ENCODE measurements at regions not wholly inside any gene's neighbourhood (a gene's known extent, or its start where the extent isn't known, plus 50 kb on each side); places are given as distances from the start of the nearest gene placed in this dataset.

DNA sequence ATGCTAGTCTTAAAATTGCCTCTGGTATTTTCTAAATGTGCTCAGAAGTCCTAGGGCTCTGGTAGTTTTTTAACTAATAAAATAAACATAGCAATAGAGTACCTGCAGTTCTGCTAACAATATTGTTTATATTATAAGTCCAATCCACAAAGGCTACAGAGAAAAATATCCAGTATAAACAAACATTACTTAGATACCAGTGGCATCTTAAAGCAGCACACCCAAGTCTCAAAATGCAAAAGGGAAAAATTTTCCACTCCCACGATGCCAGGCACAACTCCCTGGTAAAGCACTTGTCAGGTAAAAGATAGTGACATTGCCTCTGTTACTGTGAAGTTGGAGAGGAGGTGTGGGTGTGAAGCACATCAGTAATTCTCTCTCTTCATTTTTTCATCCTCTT, 123.3 kb downstream of the OGFRL1 start:
- Histone ChIP-seq H3K27me3 (no peaks in the 10 kb centered on the region), H3K4me3 (no peak overlapping the region), H3K4me1 (peaks cover 0 to 19% (median 7%) of the 10 kb centered on the region in 3 donors), H3K27ac (peak overlapping the region in 2 of 4 donors; percentile 57 to 66), H3K9me3 (no peaks in the 10 kb centered on the region), H3K36me3 (peaks cover 0 to 17% (median 0%) of the 10 kb centered on the region in 3 donors)
- intact Hi-C loops (cut with DNase I): no loop called here
- no peak for DNase-seq
- 55 to 67% methylated on average over 1 of the region's 1 CpG for WGBS, 2 donors
- no peak for TF ChIP-seq POLR2A (IDR thresholded peaks at IDR 0.05)
- TF ChIP-seq, protein P1, sequence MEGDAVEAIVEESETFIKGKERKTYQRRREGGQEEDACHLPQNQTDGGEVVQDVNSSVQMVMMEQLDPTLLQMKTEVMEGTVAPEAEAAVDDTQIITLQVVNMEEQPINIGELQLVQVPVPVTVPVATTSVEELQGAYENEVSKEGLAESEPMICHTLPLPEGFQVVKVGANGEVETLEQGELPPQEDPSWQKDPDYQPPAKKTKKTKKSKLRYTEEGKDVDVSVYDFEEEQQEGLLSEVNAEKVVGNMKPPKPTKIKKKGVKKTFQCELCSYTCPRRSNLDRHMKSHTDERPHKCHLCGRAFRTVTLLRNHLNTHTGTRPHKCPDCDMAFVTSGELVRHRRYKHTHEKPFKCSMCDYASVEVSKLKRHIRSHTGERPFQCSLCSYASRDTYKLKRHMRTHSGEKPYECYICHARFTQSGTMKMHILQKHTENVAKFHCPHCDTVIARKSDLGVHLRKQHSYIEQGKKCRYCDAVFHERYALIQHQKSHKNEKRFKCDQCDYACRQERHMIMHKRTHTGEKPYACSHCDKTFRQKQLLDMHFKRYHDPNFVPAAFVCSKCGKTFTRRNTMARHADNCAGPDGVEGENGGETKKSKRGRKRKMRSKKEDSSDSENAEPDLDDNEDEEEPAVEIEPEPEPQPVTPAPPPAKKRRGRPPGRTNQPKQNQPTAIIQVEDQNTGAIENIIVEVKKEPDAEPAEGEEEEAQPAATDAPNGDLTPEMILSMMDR (IDR thresholded peaks at IDR 0.05): no peak

DNA sequence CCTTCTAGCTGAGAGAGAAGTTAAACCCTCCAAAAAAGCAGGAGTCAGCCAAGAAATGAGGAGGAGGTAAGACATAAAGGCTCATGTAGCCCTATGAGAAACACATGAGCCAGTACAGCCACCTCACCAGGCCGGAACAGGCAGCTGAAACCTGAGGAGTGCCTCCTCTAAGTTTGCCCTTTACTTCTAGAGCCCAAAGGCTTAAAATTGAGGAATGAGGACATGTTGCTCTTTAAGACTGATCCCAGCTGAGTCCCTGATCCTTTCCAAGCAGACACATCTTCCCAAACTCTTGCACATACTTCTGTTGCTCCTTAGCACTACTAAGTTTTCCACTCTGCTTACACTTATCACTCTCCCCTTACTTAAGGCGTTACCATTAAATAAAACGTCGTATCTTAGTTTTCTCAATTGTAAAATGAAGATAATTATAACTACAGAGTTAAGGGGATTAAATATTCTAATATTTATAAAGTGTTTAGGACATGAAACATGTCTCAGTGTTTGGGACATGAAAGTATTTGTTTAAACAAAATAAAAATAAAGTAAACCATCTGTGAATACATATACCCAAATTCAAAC, 124.0 kb downstream of the OGFRL1 start:
- intact Hi-C loops (cut with DNase I): no loop called here
- peaks cover 0 to 17% (median 0%) of the 10 kb centered on the region in 3 donors for H3K36me3 ChIP-seq
- no peak for DNase-seq

DNA sequence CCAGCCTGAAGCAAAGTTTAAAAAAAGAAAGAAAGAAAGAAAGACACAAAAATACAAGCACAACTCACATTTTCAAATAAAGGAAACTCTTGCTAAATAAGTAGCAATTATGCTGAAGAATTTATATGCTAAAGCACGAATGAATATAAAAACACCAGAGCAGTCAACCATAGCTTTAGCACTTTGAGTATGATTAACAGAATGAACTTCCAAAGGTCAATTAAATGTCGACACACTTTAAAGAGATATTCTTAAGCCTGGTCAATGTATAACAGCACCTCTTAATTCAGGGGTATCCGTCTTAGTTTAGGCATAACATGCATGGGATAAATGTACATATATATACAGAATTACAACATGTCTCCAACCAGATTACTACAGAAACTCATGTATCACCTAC, 125.9 kb downstream of the OGFRL1 start:
- Histone ChIP-seq H3K36me3 (peaks cover 0 to 17% (median 0%) of the 10 kb centered on the region in 3 donors), H3K4me1 (peaks cover 0 to 35% (median 7%) of the 10 kb centered on the region in 3 donors), H3K27ac (no peak overlapping the region), H3K27me3 (peaks cover 0 to 6% (median 0%) of the 10 kb centered on the region in 4 donors), H3K4me3 (no peak overlapping the region), H3K9me3 (no peaks in the 10 kb centered on the region)
- 53 to 75% methylated on average over 3 of the region's 3 CpGs for WGBS, 2 donors
- intact Hi-C loops (cut with DNase I): no loop called here
- DNase-seq: no peak
- no peak for TF ChIP-seq POLR2A (IDR thresholded peaks at IDR 0.05)
- TF ChIP-seq, protein P1 (IDR thresholded peaks at IDR 0.05): no peak

More for the DNA sequence above, 124.0 kb downstream of the OGFRL1 start:
- peaks cover 0 to 27% (median 7%) of the 10 kb centered on the region in 3 donors for H3K4me1 ChIP-seq
- H3K27ac ChIP-seq: peak overlapping the region in 3 of 4 donors; percentile 54 to 66 (median 57)
- TF ChIP-seq, protein P1 (IDR thresholded peaks at IDR 0.05): no peak
- no peak for TF ChIP-seq POLR2A (IDR thresholded peaks at IDR 0.05)
- H3K27me3 ChIP-seq: no peaks in the 10 kb centered on the region
- H3K9me3 ChIP-seq: no peaks in the 10 kb centered on the region
- peak overlapping the region in 1 of 4 donors; percentile 21 for H3K4me3 ChIP-seq
- WGBS, 2 donors: 57 to 78% methylated on average over 4 of the region's 4 CpGs

GRCh38 chr6:71419217-71420094, 130.8 kb downstream of the OGFRL1 start:
- peak overlapping the region; percentile 81 to 96 (median 94) for H3K27ac ChIP-seq
- DNase-seq: no peak
- peaks cover 0 to 29% (median 4%) of the 10 kb centered on the region in 3 donors for H3K4me1 ChIP-seq
- no peaks in the 10 kb centered on the region for H3K9me3 ChIP-seq
- peak overlapping the region; percentile 62 to 87 (median 80) for H3K4me3 ChIP-seq
- H3K36me3 ChIP-seq: peaks cover 0 to 17% (median 0%) of the 10 kb centered on the region in 3 donors
- peaks cover 0 to 18% (median 2%) of the 10 kb centered on the region in 4 donors for H3K27me3 ChIP-seq
- TF ChIP-seq, protein P1 (IDR thresholded peaks at IDR 0.05): no peak
- peak in 1 of 4 donors; percentile 33 for TF ChIP-seq POLR2A (IDR thresholded peaks at IDR 0.05)
- intact Hi-C loops (cut with DNase I): no loop called here
- 33 to 40% methylated on average over 28 to 36 of the region's 36 CpGs for WGBS, 2 donors

Data from esophagus squamous epithelium (tissue), 5 donors.